ENCODE measurements at regions not wholly inside any gene's neighbourhood (a gene's known extent, or its start where the extent isn't known, plus 50 kb on each side); places are given as distances from the start of the nearest gene placed in this dataset.

DNA sequence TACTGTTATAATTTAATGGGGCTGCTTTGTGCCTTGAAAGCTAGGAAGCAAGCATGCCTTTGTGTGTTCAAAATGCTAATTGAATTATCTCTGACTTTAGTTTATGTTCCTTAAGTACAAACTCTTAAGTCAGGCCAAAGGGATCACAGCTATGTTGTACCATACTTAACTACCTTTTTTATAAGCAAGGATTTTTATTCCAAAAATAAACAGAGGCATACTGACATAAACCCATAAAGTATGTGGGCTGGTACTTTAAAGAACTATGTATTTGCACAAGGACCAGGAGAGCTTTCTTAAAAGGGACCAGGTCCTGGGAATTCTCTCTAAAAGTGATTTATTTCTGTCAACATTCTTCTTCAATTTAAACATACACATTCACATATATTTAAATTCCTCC is 57.8 kb upstream of the HCCS start:
- TF ChIP-seq, protein P1, sequence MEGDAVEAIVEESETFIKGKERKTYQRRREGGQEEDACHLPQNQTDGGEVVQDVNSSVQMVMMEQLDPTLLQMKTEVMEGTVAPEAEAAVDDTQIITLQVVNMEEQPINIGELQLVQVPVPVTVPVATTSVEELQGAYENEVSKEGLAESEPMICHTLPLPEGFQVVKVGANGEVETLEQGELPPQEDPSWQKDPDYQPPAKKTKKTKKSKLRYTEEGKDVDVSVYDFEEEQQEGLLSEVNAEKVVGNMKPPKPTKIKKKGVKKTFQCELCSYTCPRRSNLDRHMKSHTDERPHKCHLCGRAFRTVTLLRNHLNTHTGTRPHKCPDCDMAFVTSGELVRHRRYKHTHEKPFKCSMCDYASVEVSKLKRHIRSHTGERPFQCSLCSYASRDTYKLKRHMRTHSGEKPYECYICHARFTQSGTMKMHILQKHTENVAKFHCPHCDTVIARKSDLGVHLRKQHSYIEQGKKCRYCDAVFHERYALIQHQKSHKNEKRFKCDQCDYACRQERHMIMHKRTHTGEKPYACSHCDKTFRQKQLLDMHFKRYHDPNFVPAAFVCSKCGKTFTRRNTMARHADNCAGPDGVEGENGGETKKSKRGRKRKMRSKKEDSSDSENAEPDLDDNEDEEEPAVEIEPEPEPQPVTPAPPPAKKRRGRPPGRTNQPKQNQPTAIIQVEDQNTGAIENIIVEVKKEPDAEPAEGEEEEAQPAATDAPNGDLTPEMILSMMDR (IDR thresholded peaks at IDR 0.05; ENCODE audit: control extremely low read depth, extremely low read depth) = no peak
- Histone ChIP-seq H3K9me3 (ENCODE audit: control insufficient read depth in 4 of 4, insufficient read depth in 3 of 4, low read length in 3 of 4) (peaks cover 0 to 2% (median 0%) of the 10 kb centered on the region in 4 donors), H3K27ac (ENCODE audit: low read depth in 1 of 2, low read length in 1 of 2) (no peak overlapping the region), H3K27me3 (ENCODE audit: control insufficient read depth in 3 of 3, insufficient read depth in 3 of 3, low read length in 2 of 3) (peaks cover 0 to 6% (median 0%) of the 10 kb centered on the region in 3 donors), H3K36me3 (ENCODE audit: control insufficient read depth in 4 of 4, insufficient read depth in 4 of 4, low read length in 4 of 4) (no peaks in the 10 kb centered on the region), H3K4me3 (no peak overlapping the region), H3K4me1 (ENCODE audit: control insufficient read depth in 5 of 5, insufficient read depth in 5 of 5, low read length in 5 of 5) (no peaks in the 10 kb centered on the region), H3K9ac (ENCODE audit: insufficient read depth in 1 of 2, low read length in 2 of 2) (no peak overlapping the region)
- no peak for ATAC-seq (ENCODE audit: insufficient read depth, low FRiP score)
- peak in 2 of 3 donors; percentile 4 to 18 for DNase-seq

DNA sequence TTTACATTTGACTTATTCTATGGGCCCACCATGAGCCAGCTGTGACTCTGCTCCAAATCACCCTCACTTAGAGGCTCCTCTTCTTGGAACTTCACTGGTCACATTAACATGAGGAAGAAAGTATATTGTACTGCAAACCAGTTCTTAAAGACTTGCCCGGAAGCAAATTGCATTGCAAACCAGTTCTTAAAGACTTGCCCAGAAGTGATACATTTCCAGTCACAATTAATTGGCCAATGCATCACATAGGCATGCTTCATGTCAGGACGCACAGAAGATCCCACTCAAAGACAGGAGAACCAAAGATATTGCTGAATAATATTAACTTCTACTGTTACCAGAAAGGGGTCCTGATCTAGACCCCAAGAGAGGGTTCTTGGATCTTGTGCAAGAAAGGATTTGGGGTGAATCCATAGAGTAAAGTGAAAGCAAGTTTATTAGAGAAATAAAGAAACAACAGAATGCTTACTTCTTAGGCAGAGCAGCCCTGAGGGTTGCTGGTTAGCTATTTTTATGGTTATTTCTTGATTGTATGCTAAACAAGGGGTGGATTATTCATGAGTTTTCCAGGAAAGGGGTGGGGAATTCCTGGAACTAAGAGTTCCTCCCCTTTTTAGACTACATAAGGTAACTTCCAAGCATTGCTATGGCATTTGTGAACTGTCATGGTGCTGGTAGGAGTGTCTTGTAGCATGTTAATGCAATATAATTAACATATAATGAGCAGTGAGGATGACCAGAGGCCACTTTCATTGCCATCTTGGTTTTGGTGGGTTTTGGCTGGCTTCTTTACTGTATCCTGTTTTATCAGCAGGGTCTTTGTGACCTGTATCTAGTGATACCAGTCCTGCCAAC is 54.6 kb upstream of the HCCS start:
- Histone ChIP-seq H3K4me3 (no peak overlapping the region), H3K9ac (ENCODE audit: insufficient read depth in 1 of 2, low read length in 2 of 2) (no peak overlapping the region), H3K4me1 (ENCODE audit: control insufficient read depth in 5 of 5, insufficient read depth in 5 of 5, low read length in 5 of 5) (no peaks in the 10 kb centered on the region), H3K27ac (ENCODE audit: low read depth in 1 of 2, low read length in 1 of 2) (no peak overlapping the region), H3K9me3 (ENCODE audit: control insufficient read depth in 4 of 4, insufficient read depth in 3 of 4, low read length in 3 of 4) (no peaks in the 10 kb centered on the region), H3K27me3 (ENCODE audit: control insufficient read depth in 3 of 3, insufficient read depth in 3 of 3, low read length in 2 of 3) (peaks cover 0 to 7% (median 4%) of the 10 kb centered on the region in 3 donors), H3K36me3 (ENCODE audit: control insufficient read depth in 4 of 4, insufficient read depth in 4 of 4, low read length in 4 of 4) (no peaks in the 10 kb centered on the region)
- DNase-seq (no peak), ATAC-seq (ENCODE audit: insufficient read depth, low FRiP score) (no peak)
- 87 to 100% methylated on average over 2 of the region's 2 CpGs for WGBS, 2 donors
- TF ChIP-seq, protein P1 (IDR thresholded peaks at IDR 0.05; ENCODE audit: control extremely low read depth, extremely low read depth) = no peak

DNA sequence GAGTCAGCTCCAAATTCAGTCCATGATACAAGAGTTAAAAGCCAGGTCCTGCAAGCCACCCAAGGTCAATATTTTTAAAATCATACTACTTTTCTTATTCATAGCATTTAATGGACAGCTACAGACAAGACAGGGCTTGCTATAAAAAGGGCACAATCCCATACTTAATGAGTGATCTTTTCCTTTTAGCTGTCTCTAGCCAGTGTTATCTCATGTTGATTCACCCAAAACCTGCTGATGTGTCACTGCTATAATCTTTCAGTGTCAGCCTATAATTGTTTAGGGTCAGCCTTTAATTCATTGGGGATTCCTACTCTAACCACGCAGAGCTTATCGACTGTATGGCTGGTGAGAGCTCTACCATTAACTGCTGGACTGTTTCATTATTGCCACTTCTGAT is 51.2 kb upstream of the HCCS start:
- TF ChIP-seq, protein P1 (IDR thresholded peaks at IDR 0.05; ENCODE audit: control extremely low read depth, extremely low read depth) = no peak
- Histone ChIP-seq H3K36me3 (ENCODE audit: control insufficient read depth in 4 of 4, insufficient read depth in 4 of 4, low read length in 4 of 4) (no peaks in the 10 kb centered on the region), H3K9ac (ENCODE audit: insufficient read depth in 1 of 2, low read length in 2 of 2) (no peak overlapping the region), H3K4me3 (no peak overlapping the region), H3K4me1 (ENCODE audit: control insufficient read depth in 5 of 5, insufficient read depth in 5 of 5, low read length in 5 of 5) (peaks cover 0 to under 1% (median 0%) of the 10 kb centered on the region in 5 donors), H3K27me3 (ENCODE audit: control insufficient read depth in 3 of 3, insufficient read depth in 3 of 3, low read length in 2 of 3) (peaks cover 0 to 10% (median 4%) of the 10 kb centered on the region in 3 donors), H3K27ac (ENCODE audit: low read depth in 1 of 2, low read length in 1 of 2) (no peak overlapping the region), H3K9me3 (ENCODE audit: control insufficient read depth in 4 of 4, insufficient read depth in 3 of 4, low read length in 3 of 4) (no peaks in the 10 kb centered on the region)
- ATAC-seq (ENCODE audit: insufficient read depth, low FRiP score) = no peak
- DNase-seq = no peak
- WGBS, 2 donors = 67 to 92% methylated on average over 2 of the region's 2 CpGs

All from lung (tissue), 11 donors.